NB4 (cell line): ENCODE measurements at regions not wholly inside any gene's neighbourhood (a gene's known extent, or its start where the extent isn't known, plus 50 kb on each side); places are given as distances from the start of the nearest gene placed in this dataset.

Experiments
- CTCF ChIP-seq: IDR thresholded peaks from one replicate; pipeline ENCODE4 v1.5.1; 2012; ENCODE audit warnings: low read depth, low read length
- MYC ChIP-seq: IDR thresholded peaks from 2 replicates; pipeline ENCODE4 v1.6.1; 2011; ENCODE audit warnings: low read depth, low read length
- POLR2A ChIP-seq: IDR thresholded peaks from 2 replicates; pipeline ENCODE4 v1.6.1; 2011; ENCODE audit warnings: mild to moderate bottlenecking; ENCODE audit not compliant: insufficient read length; ENCODE audit errors: extremely low read depth

- TF ChIP-seq CTCF (no peak), POLR2A (no peak), MYC (no peak)
Measured at GRCh38 chr9:74001382-74001781, 495.8 kb upstream of the RORB start.
